ENCODE measurements at regions not wholly inside any gene's neighbourhood (a gene's known extent, or its start where the extent isn't known, plus 50 kb on each side); places are given as distances from the start of the nearest gene placed in this dataset.
"Not testable (repeated sequence)": the region's sequence is repeated elsewhere in the genome, so short reads cannot be mapped to it uniquely, and the experiment has no call there.

DNA sequence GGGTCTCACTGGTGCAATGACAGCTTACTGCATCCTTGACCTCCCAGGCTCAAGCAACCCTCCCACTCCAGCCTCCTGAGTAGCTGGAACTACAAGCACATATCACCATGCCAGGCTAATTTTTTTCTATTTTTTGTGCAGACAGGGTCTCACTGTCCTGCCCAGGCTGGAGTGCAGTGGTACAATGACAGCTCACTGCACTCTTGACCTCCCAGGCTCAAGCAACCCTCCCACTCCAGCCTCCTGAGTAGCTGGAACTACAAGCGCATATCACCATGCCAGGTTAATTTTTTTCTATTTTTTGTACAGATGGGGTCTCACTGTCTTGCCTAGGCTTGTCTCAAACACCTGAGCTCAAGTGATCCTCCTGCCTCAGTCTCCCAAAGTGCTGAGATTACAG is 74.0 kb downstream of the GASK1B start:
- no peak for DNase-seq (ENCODE audit: low read depth)
- no peak for TF ChIP-seq CTCF (IDR thresholded peaks at IDR 0.05; ENCODE audit: insufficient read depth, low read length)
- no peak overlapping the region for H3K4me3 ChIP-seq (ENCODE audit: low read depth, low read length)

DNA sequence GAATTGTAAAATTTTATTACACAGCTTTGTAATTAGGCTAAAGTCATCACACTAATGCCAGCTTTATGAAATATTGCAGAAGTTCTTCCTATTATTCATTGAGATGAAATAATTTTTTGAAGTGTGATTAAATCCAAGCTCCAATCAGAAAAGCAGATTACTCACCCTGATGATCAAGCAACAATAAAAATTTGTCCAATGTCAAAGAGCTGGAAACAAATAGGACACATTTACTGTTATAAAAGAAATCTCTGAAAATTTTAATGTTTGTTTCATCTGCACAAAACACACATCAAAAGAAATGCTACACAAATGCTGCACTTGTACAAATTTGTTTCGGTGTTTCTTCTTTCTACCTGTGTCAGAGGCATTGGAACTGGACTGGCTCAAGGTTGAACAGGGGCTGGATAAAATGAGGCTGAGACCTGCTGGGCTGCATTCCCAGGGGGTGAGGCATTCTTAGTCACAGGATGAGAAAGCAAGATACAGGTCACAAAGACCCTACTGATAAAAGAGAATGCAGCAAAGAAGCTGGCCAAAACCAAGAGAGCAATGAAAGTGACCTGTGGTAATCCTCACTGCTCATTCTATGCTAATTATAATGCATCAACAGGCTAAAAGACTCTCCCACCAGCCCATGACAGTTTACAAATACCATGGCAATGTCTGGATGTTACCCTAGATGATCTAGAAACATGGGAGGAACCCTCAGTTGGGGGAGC is 78.3 kb downstream of the GASK1B start:
- H3K4me3 ChIP-seq (ENCODE audit: low read depth, low read length) = no peak overlapping the region
- DNase-seq (ENCODE audit: low read depth) = peak; percentile 71
- TF ChIP-seq CTCF (IDR thresholded peaks at IDR 0.05; ENCODE audit: insufficient read depth, low read length) = no peak

DNA sequence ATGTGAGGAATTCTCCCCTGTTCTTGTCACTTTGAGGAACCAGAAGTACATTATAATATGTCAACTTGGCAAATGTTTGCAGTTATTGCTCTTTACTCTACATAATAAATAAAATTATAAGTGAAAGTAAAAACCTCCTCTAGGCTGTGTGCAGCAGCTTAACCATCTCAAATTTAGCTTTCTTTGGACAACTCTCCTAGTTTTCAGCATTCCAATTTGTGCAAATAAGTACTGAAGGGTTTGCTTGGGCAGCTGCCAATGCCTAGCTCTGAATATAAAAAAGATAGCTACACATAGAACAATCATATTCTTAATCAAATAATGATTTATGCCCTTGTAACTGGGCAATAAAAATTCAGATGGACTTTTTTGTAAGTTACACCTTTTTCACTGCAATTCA is 82.5 kb downstream of the GASK1B start:
- H3K4me3 ChIP-seq (ENCODE audit: low read depth, low read length) = no peak overlapping the region
- peak; percentile 78 for DNase-seq (ENCODE audit: low read depth)
- no peak for TF ChIP-seq CTCF (IDR thresholded peaks at IDR 0.05; ENCODE audit: insufficient read depth, low read length)

DNA sequence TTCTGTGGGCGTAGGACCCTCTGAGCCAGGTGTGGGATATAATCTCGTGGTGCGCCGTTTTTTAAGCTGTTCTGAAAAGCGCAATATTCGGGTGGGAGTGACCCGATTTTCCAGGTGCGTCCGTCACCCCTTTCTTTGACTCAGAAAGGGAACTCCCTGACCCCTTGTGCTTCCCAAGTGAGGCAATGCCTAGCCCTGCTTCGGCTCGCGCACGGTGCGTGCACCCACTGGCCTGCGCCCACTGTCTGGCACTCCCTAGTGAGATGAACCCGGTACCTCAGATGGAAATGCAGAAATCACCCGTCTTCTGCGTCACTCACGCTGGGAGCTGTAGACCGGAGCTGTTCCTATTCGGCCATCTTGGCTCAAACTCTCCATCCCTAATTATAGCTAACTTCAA is 82.9 kb downstream of the GASK1B start:
- not testable (repeated sequence) for DNase-seq (ENCODE audit: low read depth); H3K4me3 ChIP-seq (ENCODE audit: low read depth, low read length)

- no peak for DNase-seq (ENCODE audit: low read depth)
- no peak for TF ChIP-seq CTCF (IDR thresholded peaks at IDR 0.05; ENCODE audit: insufficient read depth, low read length)
- no peak overlapping the region for H3K4me3 ChIP-seq (ENCODE audit: low read depth, low read length)
These were observed 92.5 kb downstream of the GASK1B start for GRCh38 chr4:158080354-158080753.

- H3K4me3 ChIP-seq (ENCODE audit: low read depth, low read length) = no peak overlapping the region
- peak; percentile 11 for DNase-seq (ENCODE audit: low read depth)
- TF ChIP-seq CTCF (IDR thresholded peaks at IDR 0.05; ENCODE audit: insufficient read depth, low read length) = no peak
These were observed 93.2 kb downstream of the GASK1B start for GRCh38 chr4:158079661-158080060.

DNA sequence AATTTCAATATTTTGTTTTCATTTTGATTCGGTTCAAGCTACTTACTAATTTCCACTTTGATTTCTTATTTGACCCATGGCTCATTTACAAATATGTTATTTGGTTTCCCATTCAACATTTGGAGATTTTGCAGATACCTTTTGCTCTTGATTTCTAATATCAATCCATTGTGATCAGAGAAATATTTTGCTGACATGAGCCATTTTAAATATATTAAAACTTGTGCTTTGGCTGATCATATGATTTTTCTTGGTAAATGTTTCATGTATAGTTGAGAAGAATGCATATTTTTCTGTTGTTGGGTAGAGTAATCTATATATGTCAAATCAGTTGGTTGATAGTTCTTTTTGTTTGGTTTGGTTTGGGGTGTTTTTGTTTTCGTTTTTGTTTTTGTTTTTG is 95.0 kb downstream of the GASK1B start:
- DNase-seq (ENCODE audit: low read depth) = no peak
- no peak overlapping the region for H3K4me3 ChIP-seq (ENCODE audit: low read depth, low read length)
- no peak for TF ChIP-seq CTCF (IDR thresholded peaks at IDR 0.05; ENCODE audit: insufficient read depth, low read length)

Measured in fibroblast of the aortic adventitia (primary cell).